ENCODE measurements at regions not wholly inside any gene's neighbourhood (a gene's known extent, or its start where the extent isn't known, plus 50 kb on each side); places are given as distances from the start of the nearest gene placed in this dataset.

DNA sequence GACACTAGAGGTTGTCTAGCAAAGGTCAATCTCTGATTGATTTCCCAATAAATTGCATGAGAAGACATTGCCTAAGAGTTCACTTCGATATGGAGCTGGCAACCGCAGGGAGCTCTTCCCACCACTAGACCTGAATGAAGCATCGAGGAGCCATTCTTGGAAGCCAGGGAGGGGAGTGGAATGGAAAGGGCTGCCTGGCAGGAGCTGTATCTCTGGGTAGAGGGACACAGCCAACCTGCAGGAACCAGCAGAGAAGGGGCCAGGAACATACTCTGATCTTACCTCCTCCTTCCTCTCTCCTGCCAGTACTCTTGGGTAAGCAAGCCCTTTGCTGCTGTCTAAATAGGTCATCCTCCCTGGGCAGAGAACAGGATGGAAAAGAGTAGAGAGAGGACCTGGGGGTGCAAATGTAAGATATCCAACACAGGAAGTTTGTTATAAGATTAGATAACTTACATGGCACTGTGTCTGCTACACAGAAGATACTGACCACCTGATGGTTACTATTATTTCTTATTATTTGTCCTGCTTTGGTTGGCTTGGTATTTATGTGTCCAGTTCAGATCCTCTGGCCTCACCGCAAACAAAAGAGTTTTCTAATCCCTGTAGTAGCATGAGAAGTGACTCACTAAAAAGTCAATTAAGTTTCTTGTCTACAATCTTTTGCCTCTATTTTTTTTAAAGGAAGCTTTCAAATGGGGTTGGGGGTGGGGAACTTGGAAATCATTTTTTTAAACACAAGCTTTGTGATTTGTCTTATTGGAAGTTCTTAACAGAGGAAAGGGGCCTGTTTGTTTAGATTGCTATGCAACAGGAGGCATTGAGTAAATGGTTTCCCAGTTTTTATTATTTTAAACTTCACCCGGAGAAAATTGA lies 156.7 kb upstream of the TSC22D2 start:
- Histone ChIP-seq H3K4me1 (ENCODE audit: control insufficient read depth in 1 of 2, low read depth in 2 of 2) (peaks cover 37 to 53% of the 10 kb centered on the region in 2 donors), H3K36me3 (no peaks in the 10 kb centered on the region), H3K27ac (peak overlapping the region; percentile 83 to 93), H3K27me3 (replicated peaks; ENCODE audit: insufficient read depth) (no peaks in the 10 kb centered on the region), H3K4me3 (no peak overlapping the region), H3K9me3 (no peaks in the 10 kb centered on the region)
- no peak for DNase-seq (ENCODE audit: low spot score)
- TF ChIP-seq CTCF (IDR thresholded peaks at IDR 0.05) = no peak
- ATAC-seq (ENCODE audit: insufficient number of reproducible peaks, low FRiP score, low read depth) = no peak

DNA sequence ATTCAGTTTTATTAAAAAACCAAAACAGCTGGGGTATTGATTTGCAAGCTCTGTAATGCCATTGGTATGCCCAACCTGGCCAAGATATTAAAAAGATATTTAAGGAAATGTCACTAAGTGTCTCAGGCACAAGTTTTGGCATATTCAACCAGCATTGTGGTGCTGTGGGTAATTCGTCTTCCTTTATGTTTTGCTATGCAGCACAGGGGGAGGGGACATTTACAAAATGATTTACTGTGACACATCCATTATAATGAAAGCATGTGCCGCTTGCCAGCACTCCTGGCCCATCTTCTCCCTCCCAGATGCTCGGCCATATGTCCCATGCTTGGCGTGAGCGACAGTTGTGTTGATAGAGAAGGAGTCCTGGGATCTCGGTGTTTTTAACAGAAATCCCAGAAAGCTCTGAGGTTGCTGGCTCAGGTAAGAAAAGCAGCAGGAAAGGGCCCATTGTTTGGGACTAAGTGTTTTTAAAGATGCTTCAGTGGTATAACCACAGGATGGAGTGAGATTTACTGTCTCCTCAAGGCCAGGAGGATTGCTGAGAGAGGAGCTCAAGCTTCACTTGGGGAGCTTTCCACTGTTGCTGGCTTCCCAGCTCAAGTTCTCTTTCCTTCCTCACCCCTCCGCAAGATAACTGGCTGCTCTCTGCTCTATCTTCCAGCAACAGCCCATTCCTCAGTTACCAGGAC lies 158.2 kb upstream of the TSC22D2 start:
- Histone ChIP-seq H3K36me3 (no peaks in the 10 kb centered on the region), H3K9me3 (no peaks in the 10 kb centered on the region), H3K27me3 (replicated peaks; ENCODE audit: insufficient read depth) (no peaks in the 10 kb centered on the region), H3K4me3 (no peak overlapping the region), H3K27ac (no peak overlapping the region), H3K4me1 (ENCODE audit: control insufficient read depth in 1 of 2, low read depth in 2 of 2) (peaks cover 33 to 44% of the 10 kb centered on the region in 2 donors)
- no peak for TF ChIP-seq CTCF (IDR thresholded peaks at IDR 0.05)
- no peak for DNase-seq (ENCODE audit: low spot score)
- ATAC-seq (ENCODE audit: insufficient number of reproducible peaks, low FRiP score, low read depth) = no peak

DNA sequence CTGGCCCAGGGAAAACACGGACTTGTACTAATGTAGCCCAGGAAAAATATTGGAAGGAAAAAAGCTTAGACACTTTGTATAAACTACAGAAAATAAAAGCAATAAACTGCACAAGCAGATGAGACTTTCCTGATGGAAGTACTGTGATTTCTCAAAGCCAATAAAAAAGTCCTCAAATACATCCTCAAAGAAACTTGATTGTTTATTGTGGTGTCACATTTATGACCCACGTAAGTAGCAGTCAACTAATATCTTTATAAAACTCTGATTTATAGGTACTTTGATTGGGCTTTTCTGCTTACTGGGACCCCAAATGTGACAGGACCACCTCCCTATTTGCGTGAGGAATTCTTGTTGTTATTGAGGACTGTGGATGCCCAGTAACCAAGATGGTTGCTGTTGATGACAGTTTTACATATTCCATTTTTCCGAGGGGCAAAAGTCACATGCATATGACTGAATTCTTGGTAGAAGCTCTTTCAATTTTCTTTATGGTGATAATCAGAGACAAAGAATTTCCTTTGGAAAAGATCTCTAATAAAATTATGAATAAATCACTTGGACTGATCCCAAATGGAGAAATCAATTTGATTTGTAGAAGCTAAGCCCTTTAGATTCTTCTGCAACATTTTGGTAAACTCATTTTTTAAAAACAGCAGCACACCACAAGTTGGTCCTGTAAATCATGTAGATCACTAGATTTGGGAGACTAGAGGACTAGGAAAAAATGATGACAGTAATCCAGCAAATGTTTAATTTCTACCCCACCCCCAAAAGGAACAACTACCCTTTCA lies 159.0 kb upstream of the TSC22D2 start:
- Histone ChIP-seq H3K36me3 (no peaks in the 10 kb centered on the region), H3K27ac (no peak overlapping the region), H3K9me3 (no peaks in the 10 kb centered on the region), H3K4me3 (no peak overlapping the region), H3K27me3 (replicated peaks; ENCODE audit: insufficient read depth) (no peaks in the 10 kb centered on the region), H3K4me1 (ENCODE audit: control insufficient read depth in 1 of 2, low read depth in 2 of 2) (peaks cover 30 to 37% of the 10 kb centered on the region in 2 donors)
- ATAC-seq (ENCODE audit: insufficient number of reproducible peaks, low FRiP score, low read depth) = no peak
- no peak for TF ChIP-seq CTCF (IDR thresholded peaks at IDR 0.05)
- DNase-seq (ENCODE audit: low spot score) = no peak

- Histone ChIP-seq H3K9me3 (no peaks in the 10 kb centered on the region), H3K4me3 (no peak overlapping the region), H3K27ac (no peak overlapping the region), H3K27me3 (replicated peaks; ENCODE audit: insufficient read depth) (no peaks in the 10 kb centered on the region), H3K4me1 (ENCODE audit: control insufficient read depth in 1 of 2, low read depth in 2 of 2) (peaks cover 22 to 29% of the 10 kb centered on the region in 2 donors), H3K36me3 (no peaks in the 10 kb centered on the region)
- ATAC-seq (ENCODE audit: insufficient number of reproducible peaks, low FRiP score, low read depth) = no peak
- no peak for DNase-seq (ENCODE audit: low spot score)
- TF ChIP-seq CTCF (IDR thresholded peaks at IDR 0.05) = no peak
Observed at GRCh38 chr3:150248116-150248887, 159.8 kb upstream of the TSC22D2 start.
